ENCODE measurements at regions not wholly inside any gene's neighbourhood (a gene's known extent, or its start where the extent isn't known, plus 50 kb on each side); places are given as distances from the start of the nearest gene placed in this dataset.

- no peak for DNase-seq (ENCODE audit: low read depth in 2 of 2)
Observed at GRCh38 chr3:187900993-187901755, 155.9 kb upstream of the BCL6 start.

GRCh38 chr3:187902041-187902471 lies 156.8 kb upstream of the BCL6 start:
- no peak for DNase-seq (ENCODE audit: low read depth in 2 of 2)

GRCh38 chr3:187902936-187903335 lies 157.7 kb upstream of the BCL6 start:
- DNase-seq (ENCODE audit: low read depth in 2 of 2), result no peak

GRCh38 chr3:187903697-187904096 lies 158.4 kb upstream of the BCL6 start:
- no peak for DNase-seq (ENCODE audit: low read depth in 2 of 2)

GRCh38 chr3:187906416-187906815 lies 161.1 kb upstream of the BCL6 start:
- DNase-seq (ENCODE audit: low read depth in 2 of 2), result no peak

- DNase-seq (ENCODE audit: low read depth in 2 of 2), result no peak
Observed at GRCh38 chr3:187906920-187907319, 161.7 kb upstream of the BCL6 start.

GRCh38 chr3:187909866-187910265 lies 164.6 kb upstream of the BCL6 start:
- DNase-seq (ENCODE audit: low read depth in 2 of 2), result no peak

GRCh38 chr3:187912007-187912406 lies 166.7 kb upstream of the BCL6 start:
- no peak for DNase-seq (ENCODE audit: low read depth in 2 of 2)

- DNase-seq (ENCODE audit: low read depth in 2 of 2), result no peak
Observed at GRCh38 chr3:187913617-187914033, 168.4 kb upstream of the BCL6 start.

GRCh38 chr3:187914231-187914630 lies 169.0 kb upstream of the BCL6 start:
- DNase-seq (ENCODE audit: low read depth in 2 of 2), result no peak

- no peak for DNase-seq (ENCODE audit: low read depth in 2 of 2)
Observed at GRCh38 chr3:187916072-187916471, 170.8 kb upstream of the BCL6 start.

GRCh38 chr3:187918081-187918644 lies 172.9 kb upstream of the BCL6 start:
- DNase-seq (ENCODE audit: low read depth in 2 of 2), result no peak

GRCh38 chr3:187919048-187919447 lies 173.8 kb upstream of the BCL6 start:
- peak in 1 of 2 experiments; percentile 36 for DNase-seq (ENCODE audit: low read depth in 2 of 2)

- no peak for DNase-seq (ENCODE audit: low read depth in 2 of 2)
Observed at GRCh38 chr3:187919544-187919943, 174.3 kb upstream of the BCL6 start.

- no peak for DNase-seq (ENCODE audit: low read depth in 2 of 2)
Observed at GRCh38 chr3:187920030-187920429, 174.8 kb upstream of the BCL6 start.

GRCh38 chr3:187920913-187921312 lies 175.6 kb upstream of the BCL6 start:
- DNase-seq (ENCODE audit: low read depth in 2 of 2), result no peak

GRCh38 chr3:187921391-187922074 lies 176.3 kb upstream of the BCL6 start:
- DNase-seq (ENCODE audit: low read depth in 2 of 2), result no peak

- no peak for DNase-seq (ENCODE audit: low read depth in 2 of 2)
Observed at GRCh38 chr3:187922704-187923416, 177.6 kb upstream of the BCL6 start.

- no peak for DNase-seq (ENCODE audit: low read depth in 2 of 2)
Observed at GRCh38 chr3:187924651-187925050, 179.4 kb upstream of the BCL6 start.

GRCh38 chr3:187925326-187925725 lies 180.1 kb upstream of the BCL6 start:
- no peak for DNase-seq (ENCODE audit: low read depth in 2 of 2)

GRCh38 chr3:187926620-187927019 lies 181.4 kb upstream of the BCL6 start:
- DNase-seq (ENCODE audit: low read depth in 2 of 2), result no peak

- DNase-seq (ENCODE audit: low read depth in 2 of 2), result no peak
Observed at GRCh38 chr3:187927565-187927964, 182.3 kb upstream of the BCL6 start.

Measured in stimulated activated CD4-positive, alpha-beta T cell treated with anti-CD3 and anti-CD28 coated beads, Interleukin-12 subunit alpha, Interleukin-12 subunit beta, amount 100 ng/mL, for 24 hours (primary cell).